HepG2 (cell line): ENCODE measurements at regions not wholly inside any gene's neighbourhood (a gene's known extent, or its start where the extent isn't known, plus 50 kb on each side); places are given as distances from the start of the nearest gene placed in this dataset.

ENCODE experiments used
- ATAC-seq: fragments of 200-7000 bp; cut with Tn5 transposase; 3 replicates; pipeline ENCODE4 v1.9.1; 2020; ENCODE audit warnings: mild to moderate bottlenecking, moderate library complexity
- BruUV-seq: library from RNA; stranded (reverse); fragments of 400-500 nt; replicated peaks from 2 replicates; lab custom pipeline; 2021; lab: Mats Ljungman, UMichigan
- CTCF ChIA-PET: fragments of 300-600 bp; formaldehyde crosslinking; extraction: SDS; loops from one replicate; lab custom pipeline; 2021; ENCODE audit warnings: low total read pairs, inconsistent platforms, low intra/inter-chr PET ratio; lab: Yijun Ruan, JAX
- POLR2A ChIA-PET: fragments of 350-600 bp; sonication (Branson Sonifier 250); formaldehyde crosslinking; loops from one replicate; lab custom pipeline; 2020; ENCODE audit warnings: antibody characterized with exemption, inconsistent platforms; lab: Yijun Ruan, JAX
- DNase-seq: peaks from one replicate; pipeline ENCODE4 v3.0.0-alpha.2; 2015; ENCODE audit warnings: low spot score
- FAIRE-seq: peaks from 3 replicates; lab custom pipeline; 2011; peaks lifted over from hg19 to GRCh38; lab: Jason Lieb, UNC
- H2AFZ ChIP-seq: one replicate; pipeline ENCODE4 v1.6.1; 2011; ENCODE audit warnings: low read length, inconsistent platforms
- H3K27ac ChIP-seq: fragments of 300-600 bp; 3 replicates; pipeline ENCODE4 v1.8.0; 2011; ENCODE audit warnings: mixed run types, mild to moderate bottlenecking, mixed read lengths, low read length, inconsistent platforms; ENCODE audit not compliant: insufficient read depth; ENCODE audit errors: extremely low read length
- H3K27me3 ChIP-seq, 2 experiments: fragments of 200-600 bp in 1 of 2; 2 replicates in 1 of 2; 3 replicates in 1 of 2; pipeline versions ENCODE4 v1.6.0 to v1.8.0; 2011; ENCODE audit warnings: low read length in 2 of 2, mild to moderate bottlenecking in 2 of 2, moderate library complexity in 2 of 2, inconsistent platforms in 1 of 2; ENCODE audit not compliant: insufficient read depth in 2 of 2, control insufficient read depth in 1 of 2
- H3K36me3 ChIP-seq, 2 experiments: fragments of 200-600 bp in 1 of 2; replicated peaks in 1 of 2; 2 replicates in 1 of 2; 3 replicates in 1 of 2; pipeline versions ENCODE4 v1.5.1 to v1.8.0; 2011; ENCODE audit warnings: low read length in 2 of 2, inconsistent platforms in 1 of 2; ENCODE audit not compliant: insufficient read depth in 2 of 2, control insufficient read depth in 1 of 2
- H3K4me1 ChIP-seq: 2 replicates; pipeline ENCODE4 v1.5.1; 2012; ENCODE audit warnings: low read length, inconsistent platforms; ENCODE audit not compliant: insufficient read depth
- H3K4me2 ChIP-seq: 2 replicates; pipeline ENCODE4 v1.6.0; 2011; ENCODE audit warnings: low read depth, low read length, inconsistent platforms
- H3K4me3 ChIP-seq, 3 experiments: fragments of 200-600 bp in 1 of 3; sonication (generic), shearing (Covaris generic) in 1 of 3; replicated peaks in 1 of 3; 2 replicates each; pipeline ENCODE4 v1.5.1; 2011 to 2016; ENCODE audit warnings: low read length in 3 of 3, inconsistent platforms in 2 of 3, low read depth in 2 of 3, mild to moderate bottlenecking in 2 of 3, control low read depth in 1 of 3, mixed read lengths in 1 of 3; ENCODE audit not compliant: insufficient read depth in 1 of 3
- H3K79me2 ChIP-seq: one replicate; pipeline ENCODE4 v1.6.1; 2011; ENCODE audit warnings: low read length, inconsistent platforms; ENCODE audit not compliant: insufficient read depth
- H3K9ac ChIP-seq: 2 replicates; pipeline ENCODE4 v1.6.0; 2011; ENCODE audit warnings: mild to moderate bottlenecking, low read depth, low read length, inconsistent platforms; ENCODE audit not compliant: insufficient read depth
- H3K9me3 ChIP-seq: 2 replicates; pipeline ENCODE4 v1.5.1; 2012; ENCODE audit warnings: mild to moderate bottlenecking, low read length
- H4K20me1 ChIP-seq: 2 replicates; pipeline ENCODE4 v1.6.0; 2011; ENCODE audit warnings: inconsistent platforms, mild to moderate bottlenecking, low read length, moderate library complexity; ENCODE audit not compliant: insufficient read depth
- CEBPZ ChIP-seq: IDR thresholded peaks from 2 replicates; pipeline ENCODE4 v1.6.1; 2012; ENCODE audit warnings: low read length, improper control_type of control experiment
- DNMT3B ChIP-seq: conservative IDR thresholded peaks from 2 replicates; pipeline ENCODE4 v1.6.1; 2016; ENCODE audit warnings: missing biosample characterization, control low read depth
- IKZF4 ChIP-seq: sonication (generic); formaldehyde crosslinking; IDR thresholded peaks from 2 replicates; pipeline ENCODE4 v1.5.1; 2020; ENCODE audit warnings: borderline replicate concordance, mild to moderate bottlenecking, low read depth, missing genetic modification reagents; ENCODE audit errors: not compliant biosample characterization
- NFE2L1 ChIP-seq: sonication (generic); formaldehyde crosslinking; IDR thresholded peaks from 2 replicates; pipeline ENCODE4 v1.4.0; 2020; ENCODE audit warnings: missing genetic modification reagents, mild to moderate bottlenecking, borderline replicate concordance
- NPAS2 ChIP-seq: sonication (generic); formaldehyde crosslinking; IDR thresholded peaks from 2 replicates; pipeline ENCODE4 v1.8.0; 2022; ENCODE audit warnings: mild to moderate bottlenecking, missing genetic modification reagents, borderline replicate concordance
- RERE ChIP-seq: IDR thresholded peaks from 2 replicates; pipeline ENCODE4 v1.6.1; 2016; ENCODE audit warnings: low read depth, missing genetic modification reagents, missing compliant biosample characterization
- SNAPC4 ChIP-seq: sonication (generic); formaldehyde crosslinking; IDR thresholded peaks from 2 replicates; pipeline ENCODE4 v1.4.0; 2020; ENCODE audit warnings: mild to moderate bottlenecking, missing genetic modification reagents
- ZNF230 ChIP-seq: sonication (generic); formaldehyde crosslinking; IDR thresholded peaks from 2 replicates; pipeline ENCODE4 v1.4.0; 2020; ENCODE audit warnings: mild to moderate bottlenecking, missing genetic modification reagents
- ZNF441 ChIP-seq: sonication (generic); formaldehyde crosslinking; IDR thresholded peaks from 2 replicates; pipeline ENCODE4 v1.7.0; 2021; ENCODE audit warnings: missing genetic modification reagents, borderline replicate concordance
- in situ Hi-C: cut with HindIII; loops from 2 replicates; pipeline ENCODE4 v1.10.0; 2017; ENCODE audit warnings: low pct_unique_long_range_greater_than_20kb; ENCODE audit not compliant: extremely low pct_ligation_motif_present
- intact Hi-C: fragments of 100-400 bp; cut with micrococcal nuclease; formaldehyde crosslinking; loops from one replicate; pipeline ENCODE4 v1.10.0; 2022; ENCODE audit not compliant: unreplicated experiment

GRCh38 chr7:123282181-123282580 is 82.4 kb upstream of the SLC13A1 start:
- no peak for DNase-seq
- ChIA-PET POLR2A (no interaction called here), CTCF (no interaction called here)
- H3K4me1 ChIP-seq = no peaks in the 10 kb centered on the region
- no peak overlapping the region for H3K4me3 ChIP-seq
- ATAC-seq = no peak
- H2AFZ ChIP-seq = no peak overlapping the region
- no peak overlapping the region for H3K27ac ChIP-seq
- H3K9ac ChIP-seq = no peak overlapping the region
- intact Hi-C loops (no loop called here), in situ Hi-C loops (no loop called here)
- no TSS peak for BruUV-seq
- H3K36me3 ChIP-seq = no peaks in the 10 kb centered on the region
- no peaks in the 10 kb centered on the region for H4K20me1 ChIP-seq
- no peak overlapping the region for H3K4me2 ChIP-seq
- H3K27me3 ChIP-seq = no peaks in the 10 kb centered on the region
- FAIRE-seq = no peak
- no peaks in the 10 kb centered on the region for H3K9me3 ChIP-seq
- no peaks in the 10 kb centered on the region for H3K79me2 ChIP-seq
- no peak for TF ChIP-seq NPAS2 (CRISPR knock-in tag)
- TF ChIP-seq RERE = no peak
- TF ChIP-seq DNMT3B = no peak
- TF ChIP-seq NFE2L1 (CRISPR knock-in tag) = no peak
- TF ChIP-seq CEBPZ = no peak
- TF ChIP-seq IKZF4 (CRISPR knock-in tag) = no peak
- no peak for TF ChIP-seq ZNF230
- TF ChIP-seq ZNF441 (CRISPR knock-in tag) = no peak
- no peak for TF ChIP-seq SNAPC4 (CRISPR knock-in tag)
